Skeletal muscle tissue (tissue), 3 donors: ENCODE measurements at regions not wholly inside any gene's neighbourhood (a gene's known extent, or its start where the extent isn't known, plus 50 kb on each side); places are given as distances from the start of the nearest gene placed in this dataset.

Source experiments
- H3K27ac ChIP-seq: one replicate; pipeline ENCODE4 v1.7.0; 2013; ENCODE audit warnings: mild to moderate bottlenecking, low read depth, low read length, inconsistent platforms
- H3K27me3 ChIP-seq, 3 donors: one replicate each; pipeline ENCODE4 v1.7.0; 2013; ENCODE audit warnings: low read length in 3 of 3; ENCODE audit not compliant: control insufficient read depth in 3 of 3, insufficient read depth in 3 of 3
- H3K36me3 ChIP-seq, 3 donors: one replicate each; pipeline ENCODE4 v1.7.0; 2013; ENCODE audit warnings: low read length in 3 of 3; ENCODE audit not compliant: control insufficient read depth in 3 of 3, insufficient read depth in 3 of 3
- H3K4me1 ChIP-seq, 3 donors: one replicate each; pipeline ENCODE4 v1.7.0; 2013; ENCODE audit warnings: low read length in 3 of 3, mild to moderate bottlenecking in 3 of 3; ENCODE audit not compliant: control insufficient read depth in 3 of 3, insufficient read depth in 3 of 3
- H3K4me3 ChIP-seq, 3 donors: one replicate each; pipeline ENCODE4 v1.7.0; 2013; ENCODE audit warnings: low read length in 3 of 3
- H3K9ac ChIP-seq, 3 donors: one replicate each; pipeline ENCODE4 v1.7.0; 2013; ENCODE audit warnings: low read length in 3 of 3, mild to moderate bottlenecking in 3 of 3, moderate library complexity in 2 of 3, low read depth in 1 of 3
- H3K9me3 ChIP-seq, 3 donors: one replicate each; pipeline ENCODE4 v1.7.0; 2013; ENCODE audit warnings: low read length in 3 of 3; ENCODE audit not compliant: control insufficient read depth in 3 of 3
- donor health status: Osteomylitis.

- Histone ChIP-seq H3K36me3 (no peaks in the 10 kb centered on the region), H3K4me1 (no peaks in the 10 kb centered on the region), H3K9ac (no peak overlapping the region), H3K27me3 (no peaks in the 10 kb centered on the region), H3K4me3 (no peak overlapping the region), H3K9me3 (no peaks in the 10 kb centered on the region), H3K27ac (no peak overlapping the region)
These were observed 91.7 kb upstream of the SEL1L start for GRCh38 chr14:81625343-81625742.

- Histone ChIP-seq H3K4me3 (no peak overlapping the region), H3K9me3 (no peaks in the 10 kb centered on the region), H3K27me3 (no peaks in the 10 kb centered on the region), H3K36me3 (no peaks in the 10 kb centered on the region), H3K27ac (no peak overlapping the region), H3K9ac (no peak overlapping the region), H3K4me1 (no peaks in the 10 kb centered on the region)
These were observed 98.5 kb upstream of the SEL1L start for GRCh38 chr14:81632157-81632556.

GRCh38 chr14:81633496-81633895, 99.8 kb upstream of the SEL1L start:
- Histone ChIP-seq H3K4me1 (no peaks in the 10 kb centered on the region), H3K9me3 (no peaks in the 10 kb centered on the region), H3K4me3 (no peak overlapping the region), H3K9ac (no peak overlapping the region), H3K27ac (no peak overlapping the region), H3K27me3 (no peaks in the 10 kb centered on the region), H3K36me3 (no peaks in the 10 kb centered on the region)

GRCh38 chr14:81637639-81638038, 104.0 kb upstream of the SEL1L start:
- H3K4me1 ChIP-seq = no peaks in the 10 kb centered on the region
- H3K4me3 ChIP-seq = no peak overlapping the region
- H3K36me3 ChIP-seq = no peaks in the 10 kb centered on the region
- H3K27ac ChIP-seq = no peak overlapping the region
- no peaks in the 10 kb centered on the region for H3K27me3 ChIP-seq
- no peak overlapping the region for H3K9ac ChIP-seq
- no peaks in the 10 kb centered on the region for H3K9me3 ChIP-seq

GRCh38 chr14:81638656-81639280, 105.1 kb upstream of the SEL1L start:
- H3K9ac ChIP-seq = no peak overlapping the region
- no peak overlapping the region for H3K4me3 ChIP-seq
- no peak overlapping the region for H3K27ac ChIP-seq

GRCh38 chr14:81653626-81654025, 120.0 kb upstream of the SEL1L start:
- Histone ChIP-seq H3K27me3 (no peaks in the 10 kb centered on the region), H3K9ac (no peak overlapping the region), H3K4me1 (no peaks in the 10 kb centered on the region)

More at GRCh38 chr14:81638656-81639280, 105.1 kb upstream of the SEL1L start:
- no peaks in the 10 kb centered on the region for H3K27me3 ChIP-seq
- no peaks in the 10 kb centered on the region for H3K9me3 ChIP-seq
- no peaks in the 10 kb centered on the region for H3K4me1 ChIP-seq
- H3K36me3 ChIP-seq = no peaks in the 10 kb centered on the region

GRCh38 chr14:81655423-81656314, 122.0 kb upstream of the SEL1L start:
- no peaks in the 10 kb centered on the region for H3K9me3 ChIP-seq
- no peaks in the 10 kb centered on the region for H3K36me3 ChIP-seq
- H3K9ac ChIP-seq = no peak overlapping the region
- no peak overlapping the region for H3K27ac ChIP-seq
- no peaks in the 10 kb centered on the region for H3K4me1 ChIP-seq
- H3K4me3 ChIP-seq = no peak overlapping the region
- no peaks in the 10 kb centered on the region for H3K27me3 ChIP-seq

More at GRCh38 chr14:81653626-81654025, 120.0 kb upstream of the SEL1L start:
- H3K36me3 ChIP-seq = no peaks in the 10 kb centered on the region
- no peak overlapping the region for H3K27ac ChIP-seq
- H3K9me3 ChIP-seq = no peaks in the 10 kb centered on the region
- H3K4me3 ChIP-seq = no peak overlapping the region

GRCh38 chr14:81656811-81657210, 123.2 kb upstream of the SEL1L start:
- H3K4me1 ChIP-seq = no peaks in the 10 kb centered on the region
- no peaks in the 10 kb centered on the region for H3K27me3 ChIP-seq
- H3K9ac ChIP-seq = no peak overlapping the region
- H3K36me3 ChIP-seq = no peaks in the 10 kb centered on the region
- no peak overlapping the region for H3K27ac ChIP-seq
- H3K9me3 ChIP-seq = peaks cover 0 to 2% (median 0%) of the 10 kb centered on the region in 3 donors
- H3K4me3 ChIP-seq = peak overlapping the region in 1 of 3 donors; percentile 55

GRCh38 chr14:81662066-81662465, 128.4 kb upstream of the SEL1L start:
- no peaks in the 10 kb centered on the region for H3K36me3 ChIP-seq
- H3K9me3 ChIP-seq = peaks cover 0 to 3% (median 0%) of the 10 kb centered on the region in 3 donors
- H3K4me1 ChIP-seq = no peaks in the 10 kb centered on the region
- H3K27me3 ChIP-seq = no peaks in the 10 kb centered on the region
- H3K4me3 ChIP-seq = no peak overlapping the region
- H3K9ac ChIP-seq = no peak overlapping the region
- H3K27ac ChIP-seq = no peak overlapping the region

- no peaks in the 10 kb centered on the region for H3K4me1 ChIP-seq
- no peak overlapping the region for H3K9ac ChIP-seq
- no peak overlapping the region for H3K4me3 ChIP-seq
- H3K27me3 ChIP-seq = no peaks in the 10 kb centered on the region
- H3K36me3 ChIP-seq = no peaks in the 10 kb centered on the region
- H3K9me3 ChIP-seq = peaks cover 0 to 3% (median 0%) of the 10 kb centered on the region in 3 donors
- H3K27ac ChIP-seq = no peak overlapping the region
These were observed 129.0 kb upstream of the SEL1L start for GRCh38 chr14:81662570-81663197.
